ENCODE measurements at regions not wholly inside any gene's neighbourhood (a gene's known extent, or its start where the extent isn't known, plus 50 kb on each side); places are given as distances from the start of the nearest gene placed in this dataset.

DNA sequence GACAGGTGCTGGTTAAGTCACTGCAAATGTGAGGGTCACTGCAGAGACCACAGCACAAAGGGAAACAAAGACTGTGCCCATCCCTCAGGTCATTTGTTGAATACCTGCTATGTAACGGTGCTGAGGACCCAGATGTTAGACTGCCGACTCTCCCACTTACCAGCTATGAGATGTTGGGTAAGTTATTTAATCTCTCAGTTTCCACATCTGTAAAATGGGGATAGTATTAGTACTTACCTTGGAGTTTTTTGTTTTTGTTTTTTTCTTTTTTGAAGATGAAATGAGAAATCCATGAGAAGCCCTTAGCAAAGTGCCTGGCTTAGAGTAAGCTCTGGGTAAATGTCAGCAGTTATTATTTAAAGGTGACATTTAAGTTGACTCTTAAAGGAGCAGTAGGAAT lies 50.5 kb upstream of the PMFBP1 start:
- TF ChIP-seq, protein P1, sequence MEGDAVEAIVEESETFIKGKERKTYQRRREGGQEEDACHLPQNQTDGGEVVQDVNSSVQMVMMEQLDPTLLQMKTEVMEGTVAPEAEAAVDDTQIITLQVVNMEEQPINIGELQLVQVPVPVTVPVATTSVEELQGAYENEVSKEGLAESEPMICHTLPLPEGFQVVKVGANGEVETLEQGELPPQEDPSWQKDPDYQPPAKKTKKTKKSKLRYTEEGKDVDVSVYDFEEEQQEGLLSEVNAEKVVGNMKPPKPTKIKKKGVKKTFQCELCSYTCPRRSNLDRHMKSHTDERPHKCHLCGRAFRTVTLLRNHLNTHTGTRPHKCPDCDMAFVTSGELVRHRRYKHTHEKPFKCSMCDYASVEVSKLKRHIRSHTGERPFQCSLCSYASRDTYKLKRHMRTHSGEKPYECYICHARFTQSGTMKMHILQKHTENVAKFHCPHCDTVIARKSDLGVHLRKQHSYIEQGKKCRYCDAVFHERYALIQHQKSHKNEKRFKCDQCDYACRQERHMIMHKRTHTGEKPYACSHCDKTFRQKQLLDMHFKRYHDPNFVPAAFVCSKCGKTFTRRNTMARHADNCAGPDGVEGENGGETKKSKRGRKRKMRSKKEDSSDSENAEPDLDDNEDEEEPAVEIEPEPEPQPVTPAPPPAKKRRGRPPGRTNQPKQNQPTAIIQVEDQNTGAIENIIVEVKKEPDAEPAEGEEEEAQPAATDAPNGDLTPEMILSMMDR (IDR thresholded peaks at IDR 0.05; ENCODE audit: control extremely low read depth in 1 of 3, insufficient read depth in 1 of 3, low read depth in 1 of 3, low read length in 3 of 3): no peak
- TF ChIP-seq POLR2AphosphoS5 (IDR thresholded peaks at IDR 0.05; ENCODE audit: low read depth, low read length): no peak
- TF ChIP-seq TAF1 (IDR thresholded peaks at IDR 0.05; ENCODE audit: low read depth, low read length): no peak
- TF ChIP-seq TEAD4 (IDR thresholded peaks at IDR 0.05; ENCODE audit: low read depth, low read length): no peak
- TF ChIP-seq SRF (IDR thresholded peaks at IDR 0.05; ENCODE audit: low read depth, low read length): no peak
- TF ChIP-seq EZH2 (IDR thresholded peaks at IDR 0.05; ENCODE audit: low read depth, low read length, severe bottlenecking): no peak
- TF ChIP-seq TAF7 (optimal IDR thresholded peaks at IDR 0.05; ENCODE audit: borderline replicate concordance, low read depth, low read length): no peak
- no peak for TF ChIP-seq POLR2A (IDR thresholded peaks at IDR 0.05; ENCODE audit: control extremely low read depth in 1 of 2, low read depth in 2 of 2, low read length in 2 of 2)
- TF ChIP-seq ASH2L (IDR thresholded peaks at IDR 0.05; ENCODE audit: low read length): no peak
- TF ChIP-seq EP300 (IDR thresholded peaks at IDR 0.05; ENCODE audit: borderline replicate concordance in 1 of 2, low read depth in 2 of 2, low read length in 2 of 2): no peak
- TF ChIP-seq MAFK (IDR thresholded peaks at IDR 0.05; ENCODE audit: low read depth, low read length): no peak
- no peak for TF ChIP-seq BRCA1 (IDR thresholded peaks at IDR 0.05; ENCODE audit: low read depth, low read length)
